GM18870 (cell line): ENCODE measurements at regions not wholly inside any gene's neighbourhood (a gene's known extent, or its start where the extent isn't known, plus 50 kb on each side); places are given as distances from the start of the nearest gene placed in this dataset.
"Not testable (repeated sequence)": the region's sequence is repeated elsewhere in the genome, so short reads cannot be mapped to it uniquely, and the experiment has no call there.

Experiments used
- ATAC-seq: cut with Tn5 transposase; IDR thresholded peaks from one replicate; pipeline ENCODE4 v1.9.1; 2021; ENCODE audit warnings: moderate library complexity; ENCODE audit not compliant: unreplicated experiment

- ATAC-seq, result peak; percentile 49
These were observed 159.3 kb upstream of the TNFAIP3 start for GRCh38 chr6:137707590-137708360.

GRCh38 chr6:137708481-137708880 lies 158.6 kb upstream of the TNFAIP3 start:
- ATAC-seq, result no peak

DNA sequence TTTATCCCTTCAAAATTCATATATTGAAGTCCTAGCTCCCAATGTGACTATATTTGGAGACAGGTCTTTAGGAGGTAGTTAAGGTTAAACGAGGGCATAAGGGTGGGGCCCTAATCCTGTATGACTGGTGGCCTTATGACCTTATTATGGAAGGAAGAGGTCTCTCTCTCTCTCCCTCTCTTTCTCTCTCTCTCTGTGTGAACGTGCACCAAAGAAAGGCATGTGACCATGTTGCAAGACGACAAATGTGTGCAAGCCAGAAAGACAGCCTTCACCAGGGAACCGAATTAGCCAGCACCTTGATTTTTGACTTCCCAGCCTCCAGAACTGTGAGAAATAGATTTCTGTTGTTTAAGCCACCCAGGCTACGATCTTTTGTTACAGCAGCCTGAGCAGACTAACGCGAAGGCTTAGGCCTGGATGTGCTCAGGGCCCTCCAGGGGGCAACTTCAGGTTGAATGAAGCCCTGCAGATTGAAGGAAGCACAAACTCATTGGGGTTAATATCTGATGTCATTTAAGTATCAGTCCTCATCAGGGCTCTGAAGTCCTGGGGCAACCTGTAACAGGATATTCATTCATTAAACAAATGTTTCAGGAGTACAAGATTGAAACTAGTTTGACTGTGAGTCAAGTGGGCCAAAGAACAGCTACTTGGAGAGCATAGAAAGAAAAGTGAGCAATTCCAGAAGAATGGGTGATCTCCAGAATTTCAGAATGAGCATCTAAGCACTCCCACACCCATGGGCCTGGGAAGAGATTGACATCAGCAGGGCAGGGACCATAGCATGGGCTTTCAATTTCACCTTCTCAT lies 157.4 kb upstream of the TNFAIP3 start:
- ATAC-seq, result no peak

- no peak for ATAC-seq
These were observed 155.1 kb upstream of the TNFAIP3 start for GRCh38 chr6:137711972-137712371.

- ATAC-seq, result no peak
These were observed 154.5 kb upstream of the TNFAIP3 start for GRCh38 chr6:137712587-137712986.

- no peak for ATAC-seq
These were observed 151.4 kb upstream of the TNFAIP3 start for GRCh38 chr6:137715589-137716045.

- no peak for ATAC-seq
These were observed 149.7 kb upstream of the TNFAIP3 start for GRCh38 chr6:137717074-137718073.

- ATAC-seq, result not testable (repeated sequence)
These were observed 148.2 kb upstream of the TNFAIP3 start for GRCh38 chr6:137718903-137719302.

DNA sequence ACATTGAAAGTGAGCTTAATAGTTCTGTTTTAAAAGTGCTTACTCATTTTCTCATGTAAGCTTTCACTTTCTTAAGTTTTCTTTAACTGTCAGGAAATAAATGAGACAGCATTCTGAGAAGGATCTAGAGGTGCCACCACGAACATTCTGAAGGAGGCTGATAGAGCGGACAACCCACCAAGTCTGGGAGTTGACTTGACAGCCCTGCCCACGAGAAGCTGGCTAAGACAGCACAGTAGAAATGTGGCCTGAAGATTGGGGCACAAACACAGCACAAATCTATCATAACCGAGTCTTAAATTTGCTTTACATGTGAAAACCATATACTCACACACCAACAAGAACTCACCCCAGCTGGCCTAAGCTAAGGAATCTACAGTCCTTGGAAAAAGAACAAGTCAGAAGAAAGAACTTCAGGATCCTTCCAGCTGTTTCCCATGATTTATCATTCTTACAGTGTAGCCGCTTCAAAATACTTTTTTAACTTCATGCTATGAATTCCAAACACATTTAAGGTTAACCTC lies 144.2 kb upstream of the TNFAIP3 start:
- no peak for ATAC-seq

GRCh38 chr6:137723273-137724017 lies 143.6 kb upstream of the TNFAIP3 start:
- ATAC-seq, result no peak

- no peak for ATAC-seq
These were observed 143.0 kb upstream of the TNFAIP3 start for GRCh38 chr6:137724018-137724403.

DNA sequence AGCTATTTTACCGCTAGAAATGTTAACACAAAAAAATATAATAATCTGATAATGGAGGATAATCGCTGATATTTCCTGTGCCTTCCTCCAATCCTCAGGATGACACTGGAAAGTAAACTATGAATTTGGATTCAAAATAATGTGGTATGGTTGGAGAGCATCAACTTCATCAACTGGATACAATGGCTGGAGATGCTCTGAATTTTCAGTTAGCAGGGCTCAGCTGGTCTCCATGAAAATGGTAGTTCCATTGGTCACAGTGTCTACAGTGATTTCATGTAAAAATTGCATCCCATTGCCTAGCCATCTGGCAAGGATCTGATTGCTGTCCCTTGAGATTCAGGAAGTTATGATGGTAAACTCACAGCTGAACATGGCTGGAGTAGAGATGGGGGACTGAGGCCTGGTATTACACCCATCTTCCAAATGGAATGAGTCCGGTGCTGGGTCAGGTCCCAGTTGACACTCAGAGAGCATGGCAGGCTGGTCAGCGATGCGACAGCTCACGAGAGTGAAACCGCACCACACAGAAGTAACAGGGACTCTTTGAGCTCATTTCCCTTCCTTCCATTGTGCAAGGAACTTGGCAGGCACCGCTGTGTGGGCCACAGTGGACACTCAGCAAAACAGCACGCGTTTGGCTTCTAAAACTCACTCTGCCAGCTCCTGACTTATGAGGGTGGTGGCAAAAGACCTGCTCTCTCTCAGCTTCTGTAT lies 142.4 kb upstream of the TNFAIP3 start:
- ATAC-seq, result no peak

GRCh38 chr6:137725949-137726348 lies 141.1 kb upstream of the TNFAIP3 start:
- no peak for ATAC-seq

DNA sequence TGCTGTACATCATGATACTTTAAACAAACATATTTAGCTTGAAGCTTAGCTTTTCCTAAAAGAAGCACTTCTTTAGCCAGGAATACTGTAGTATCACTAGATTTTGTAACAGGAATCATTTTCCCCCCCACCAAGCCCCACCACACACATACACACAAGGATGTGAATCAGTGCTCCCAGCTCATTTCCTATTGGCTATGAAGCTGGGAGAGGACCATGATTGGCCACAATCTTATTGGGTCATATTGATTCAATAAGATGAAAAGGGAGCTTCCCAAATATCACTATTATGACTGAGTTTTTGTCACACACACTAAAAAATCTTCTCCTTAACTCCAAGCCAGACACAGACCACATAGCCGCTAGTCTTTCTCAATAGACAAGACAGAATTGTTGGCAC lies 140.5 kb upstream of the TNFAIP3 start:
- ATAC-seq, result no peak

DNA sequence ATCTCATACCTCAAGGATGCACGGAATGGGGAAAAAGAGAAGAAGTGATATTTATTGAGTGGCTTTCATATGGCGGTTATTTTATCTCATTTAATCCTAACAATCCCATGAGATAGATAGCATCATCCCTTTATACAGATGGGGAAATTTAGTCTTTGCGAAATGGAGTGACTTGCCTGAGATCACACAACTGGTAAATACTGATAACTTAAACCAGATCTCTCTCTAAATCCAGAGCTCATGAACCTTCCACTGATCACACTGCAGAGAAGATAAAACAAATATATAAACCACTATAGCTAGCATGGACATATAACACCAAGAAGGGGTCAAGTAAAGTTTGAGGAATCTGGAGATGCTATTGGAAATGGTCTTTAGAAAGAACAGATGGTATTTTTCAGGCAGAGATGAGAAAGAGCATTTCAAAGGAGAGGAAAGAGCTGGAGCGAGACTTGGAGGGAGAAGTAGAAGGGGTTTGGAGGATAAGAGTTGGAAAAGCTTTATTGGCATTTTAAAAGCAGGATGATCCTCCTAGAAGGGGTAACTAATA lies 139.8 kb upstream of the TNFAIP3 start:
- ATAC-seq, result no peak

DNA sequence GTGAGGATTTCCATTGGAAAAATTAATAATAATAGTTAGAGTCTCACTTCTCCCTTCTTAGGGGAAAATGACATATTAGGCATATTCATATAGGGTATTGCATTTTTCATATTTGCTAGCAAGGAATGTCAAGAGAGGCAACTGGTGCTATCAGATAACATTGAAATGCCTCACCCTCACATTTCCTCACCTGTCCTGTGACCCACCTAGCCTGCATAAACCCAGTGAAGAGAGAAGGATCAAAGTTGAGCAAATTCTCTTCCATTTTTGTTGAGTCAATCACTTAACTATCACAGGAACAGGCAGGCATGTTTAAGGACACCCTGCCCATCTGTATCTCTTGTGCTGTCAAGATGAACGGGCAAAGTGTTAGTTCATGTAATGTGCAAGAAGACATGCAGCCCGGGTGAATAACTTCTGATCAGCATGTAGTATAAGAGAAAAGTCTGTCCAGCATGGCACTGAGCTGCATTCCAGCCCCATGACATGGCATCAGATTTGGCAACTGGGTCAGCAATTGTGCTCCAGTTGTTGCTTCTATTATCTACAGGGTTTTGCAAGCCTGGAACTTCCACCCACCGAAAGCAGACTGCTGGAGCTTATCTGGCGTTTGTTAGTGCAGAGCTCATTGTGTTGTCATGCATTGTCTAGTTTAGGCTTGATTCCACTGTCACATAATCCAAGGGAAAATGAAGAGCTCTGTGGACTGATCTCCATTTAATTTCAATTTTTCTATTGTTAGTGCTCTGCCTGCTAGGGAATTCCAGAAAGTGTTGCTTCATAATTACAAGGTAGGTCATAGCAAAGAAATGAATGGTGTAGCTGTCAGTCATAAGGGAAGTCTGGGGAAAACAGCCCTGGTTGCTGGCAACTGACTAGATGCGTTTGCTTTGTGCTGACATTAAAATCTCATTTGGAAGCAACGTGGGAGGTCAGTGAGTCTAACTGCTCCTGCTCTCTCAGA lies 138.4 kb upstream of the TNFAIP3 start:
- ATAC-seq, result no peak

DNA sequence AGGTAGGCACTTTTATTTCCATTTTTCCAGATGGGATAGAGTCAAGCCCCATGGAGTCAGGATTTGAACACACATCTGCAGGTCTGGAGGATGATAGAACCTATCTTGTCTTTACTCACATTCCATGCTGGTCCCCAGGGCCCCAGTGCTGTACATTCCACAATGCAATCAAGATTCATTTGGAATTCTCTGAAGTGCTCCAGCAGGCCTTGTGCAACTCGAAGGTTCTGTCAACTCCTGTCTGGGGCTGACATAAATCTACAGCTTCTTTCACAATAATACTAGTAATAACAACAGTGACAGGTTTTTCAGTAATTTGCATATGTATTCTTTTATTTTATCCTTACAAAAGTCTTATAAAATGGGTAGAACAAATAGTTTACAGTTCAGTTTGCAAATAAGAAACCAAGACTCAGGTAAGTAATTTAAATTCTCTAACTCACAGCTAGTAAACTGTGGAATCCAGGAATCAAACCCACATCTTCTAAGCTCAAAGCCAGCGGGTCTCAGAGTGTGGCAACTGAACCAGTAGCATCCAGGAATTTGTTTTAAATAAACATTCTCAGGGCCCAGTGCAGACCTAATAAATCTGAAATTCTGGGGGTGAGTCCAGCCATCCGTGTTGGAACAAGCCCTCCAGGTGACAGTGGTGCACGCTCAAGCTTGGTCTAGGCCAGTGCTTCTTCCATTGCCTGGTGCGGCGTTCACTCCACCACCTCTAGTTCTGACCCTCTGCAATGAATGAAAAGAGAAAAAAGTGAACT lies 137.0 kb upstream of the TNFAIP3 start:
- no peak for ATAC-seq
